ENCODE measurements at regions not wholly inside any gene's neighbourhood (a gene's known extent, or its start where the extent isn't known, plus 50 kb on each side); places are given as distances from the start of the nearest gene placed in this dataset.

- TF ChIP-seq CTCF (IDR thresholded peaks at IDR 0.05), result no peak
- no peak for TF ChIP-seq POLR2A (IDR thresholded peaks at IDR 0.05)
Observed at GRCh38 chr16:26196310-26196709, 504.6 kb downstream of the HS3ST4 start.
